Ovary (tissue), 3 donors: ENCODE measurements at regions not wholly inside any gene's neighbourhood (a gene's known extent, or its start where the extent isn't known, plus 50 kb on each side); places are given as distances from the start of the nearest gene placed in this dataset.

ENCODE experiments used
- EP300 ChIP-seq: sonication (generic); formaldehyde crosslinking; IDR thresholded peaks from one replicate; pipeline ENCODE4 v1.6.1; 2017; ENCODE audit warnings: antibody characterized with exemption
- POLR2A ChIP-seq: fragments of 450-650 bp; IDR thresholded peaks from one replicate; pipeline ENCODE4 v1.6.1; 2017; ENCODE audit warnings: antibody characterized with exemption, mild to moderate bottlenecking, moderate library complexity
- TF ChIP-seq, protein P1 (sequence below), 3 donors: fragments of 450-650 bp in 2 of 3; fragments of 200-600 bp in 1 of 3; IDR thresholded peaks; one replicate each; pipeline versions ENCODE4 v1.5.1 to v1.8.0; 2016 to 2022; ENCODE audit warnings: antibody characterized with exemption in 3 of 3, mild to moderate bottlenecking in 1 of 3
- donor health status: DM: no; HTN: no; CAD: no.

DNA sequence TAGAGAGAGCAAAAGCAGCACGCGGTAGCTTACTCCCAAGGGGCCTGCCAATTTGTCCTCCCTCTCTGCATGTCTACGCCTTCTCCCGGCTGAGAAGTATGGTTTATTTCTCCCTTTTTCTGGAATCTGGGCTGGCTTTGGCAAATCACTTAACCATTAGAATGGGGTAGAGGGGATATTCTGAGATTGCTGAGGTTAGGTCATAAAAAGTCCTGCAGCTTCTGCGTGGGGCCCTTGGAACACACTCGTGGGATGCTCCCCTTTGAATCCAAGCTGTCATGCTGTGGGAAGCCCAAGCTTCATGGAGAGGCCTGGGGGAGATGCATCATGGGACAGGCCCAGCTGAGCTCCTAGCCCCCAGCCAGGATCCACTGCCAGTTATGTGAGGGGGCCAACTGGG is 403.6 kb upstream of the MAF start:
- TF ChIP-seq, protein P1, sequence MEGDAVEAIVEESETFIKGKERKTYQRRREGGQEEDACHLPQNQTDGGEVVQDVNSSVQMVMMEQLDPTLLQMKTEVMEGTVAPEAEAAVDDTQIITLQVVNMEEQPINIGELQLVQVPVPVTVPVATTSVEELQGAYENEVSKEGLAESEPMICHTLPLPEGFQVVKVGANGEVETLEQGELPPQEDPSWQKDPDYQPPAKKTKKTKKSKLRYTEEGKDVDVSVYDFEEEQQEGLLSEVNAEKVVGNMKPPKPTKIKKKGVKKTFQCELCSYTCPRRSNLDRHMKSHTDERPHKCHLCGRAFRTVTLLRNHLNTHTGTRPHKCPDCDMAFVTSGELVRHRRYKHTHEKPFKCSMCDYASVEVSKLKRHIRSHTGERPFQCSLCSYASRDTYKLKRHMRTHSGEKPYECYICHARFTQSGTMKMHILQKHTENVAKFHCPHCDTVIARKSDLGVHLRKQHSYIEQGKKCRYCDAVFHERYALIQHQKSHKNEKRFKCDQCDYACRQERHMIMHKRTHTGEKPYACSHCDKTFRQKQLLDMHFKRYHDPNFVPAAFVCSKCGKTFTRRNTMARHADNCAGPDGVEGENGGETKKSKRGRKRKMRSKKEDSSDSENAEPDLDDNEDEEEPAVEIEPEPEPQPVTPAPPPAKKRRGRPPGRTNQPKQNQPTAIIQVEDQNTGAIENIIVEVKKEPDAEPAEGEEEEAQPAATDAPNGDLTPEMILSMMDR (IDR thresholded peaks at IDR 0.05): no peak
- TF ChIP-seq POLR2A (no peak), EP300 (no peak)
